Suprapubic skin (tissue), 4 donors: ENCODE measurements at regions not wholly inside any gene's neighbourhood (a gene's known extent, or its start where the extent isn't known, plus 50 kb on each side); places are given as distances from the start of the nearest gene placed in this dataset.

ENCODE experiments used
- POLR2A ChIP-seq, 2 donors: fragments of 450-650 bp; IDR thresholded peaks; one replicate each; pipeline ENCODE4 v1.6.1; 2017; ENCODE audit warnings: antibody characterized with exemption in 2 of 2, mild to moderate bottlenecking in 2 of 2, moderate library complexity in 2 of 2
- POLR2AphosphoS5 ChIP-seq, 3 donors: sonication (generic); formaldehyde crosslinking; IDR thresholded peaks; one replicate each; pipeline ENCODE4 v1.6.1; 2017; ENCODE audit warnings: antibody characterized with exemption in 3 of 3
- TF ChIP-seq, protein P1 (sequence below), 2 donors: fragments of 200-600 bp in 1 of 2; fragments of 450-650 bp in 1 of 2; sonication (generic) in 1 of 2; IDR thresholded peaks; one replicate each; pipeline ENCODE4 v1.5.1; 2016 to 2019; ENCODE audit warnings: antibody characterized with exemption in 2 of 2, mild to moderate bottlenecking in 1 of 2, moderate library complexity in 1 of 2

DNA sequence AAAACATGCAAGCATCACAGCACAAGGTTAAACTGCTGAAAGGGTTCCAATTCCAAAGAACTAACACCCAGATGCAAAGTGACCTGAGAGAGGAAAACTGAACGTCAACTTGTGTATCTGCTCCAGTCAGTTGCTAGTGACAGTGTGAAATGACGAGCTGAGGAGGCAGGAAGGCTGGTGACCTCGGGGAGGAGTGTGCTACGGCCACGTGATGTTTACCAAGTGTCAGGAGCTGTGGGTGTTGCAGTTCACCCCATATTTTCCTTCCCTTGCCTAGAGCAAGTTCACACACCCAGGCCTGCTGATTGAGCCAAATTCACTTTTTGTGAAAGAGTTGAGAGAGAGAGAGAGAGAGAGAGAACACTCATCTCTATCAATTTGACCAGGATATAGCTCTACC, 231.6 kb upstream of the ANKH start:
- TF ChIP-seq, protein P1, sequence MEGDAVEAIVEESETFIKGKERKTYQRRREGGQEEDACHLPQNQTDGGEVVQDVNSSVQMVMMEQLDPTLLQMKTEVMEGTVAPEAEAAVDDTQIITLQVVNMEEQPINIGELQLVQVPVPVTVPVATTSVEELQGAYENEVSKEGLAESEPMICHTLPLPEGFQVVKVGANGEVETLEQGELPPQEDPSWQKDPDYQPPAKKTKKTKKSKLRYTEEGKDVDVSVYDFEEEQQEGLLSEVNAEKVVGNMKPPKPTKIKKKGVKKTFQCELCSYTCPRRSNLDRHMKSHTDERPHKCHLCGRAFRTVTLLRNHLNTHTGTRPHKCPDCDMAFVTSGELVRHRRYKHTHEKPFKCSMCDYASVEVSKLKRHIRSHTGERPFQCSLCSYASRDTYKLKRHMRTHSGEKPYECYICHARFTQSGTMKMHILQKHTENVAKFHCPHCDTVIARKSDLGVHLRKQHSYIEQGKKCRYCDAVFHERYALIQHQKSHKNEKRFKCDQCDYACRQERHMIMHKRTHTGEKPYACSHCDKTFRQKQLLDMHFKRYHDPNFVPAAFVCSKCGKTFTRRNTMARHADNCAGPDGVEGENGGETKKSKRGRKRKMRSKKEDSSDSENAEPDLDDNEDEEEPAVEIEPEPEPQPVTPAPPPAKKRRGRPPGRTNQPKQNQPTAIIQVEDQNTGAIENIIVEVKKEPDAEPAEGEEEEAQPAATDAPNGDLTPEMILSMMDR (IDR thresholded peaks at IDR 0.05) = no peak
- no peak for TF ChIP-seq POLR2A (IDR thresholded peaks at IDR 0.05)
- TF ChIP-seq POLR2AphosphoS5 (IDR thresholded peaks at IDR 0.05) = no peak
